GM21528 (cell line): ENCODE measurements at regions not wholly inside any gene's neighbourhood (a gene's known extent, or its start where the extent isn't known, plus 50 kb on each side); places are given as distances from the start of the nearest gene placed in this dataset.

Experiments used
- ATAC-seq: cut with Tn5 transposase; IDR thresholded peaks from one replicate; pipeline ENCODE4 v1.9.1; 2021; ENCODE audit warnings: mild to moderate bottlenecking, moderate library complexity; ENCODE audit not compliant: unreplicated experiment, low FRiP score

- no peak for ATAC-seq
Observed at GRCh38 chr9:78932849-78933627, 636.1 kb downstream of the PSAT1 start.

GRCh38 chr9:78934880-78935279 is 636.9 kb upstream of the TLE4 start:
- ATAC-seq: no peak

GRCh38 chr9:78938821-78939220 is 632.9 kb upstream of the TLE4 start:
- ATAC-seq: no peak

DNA sequence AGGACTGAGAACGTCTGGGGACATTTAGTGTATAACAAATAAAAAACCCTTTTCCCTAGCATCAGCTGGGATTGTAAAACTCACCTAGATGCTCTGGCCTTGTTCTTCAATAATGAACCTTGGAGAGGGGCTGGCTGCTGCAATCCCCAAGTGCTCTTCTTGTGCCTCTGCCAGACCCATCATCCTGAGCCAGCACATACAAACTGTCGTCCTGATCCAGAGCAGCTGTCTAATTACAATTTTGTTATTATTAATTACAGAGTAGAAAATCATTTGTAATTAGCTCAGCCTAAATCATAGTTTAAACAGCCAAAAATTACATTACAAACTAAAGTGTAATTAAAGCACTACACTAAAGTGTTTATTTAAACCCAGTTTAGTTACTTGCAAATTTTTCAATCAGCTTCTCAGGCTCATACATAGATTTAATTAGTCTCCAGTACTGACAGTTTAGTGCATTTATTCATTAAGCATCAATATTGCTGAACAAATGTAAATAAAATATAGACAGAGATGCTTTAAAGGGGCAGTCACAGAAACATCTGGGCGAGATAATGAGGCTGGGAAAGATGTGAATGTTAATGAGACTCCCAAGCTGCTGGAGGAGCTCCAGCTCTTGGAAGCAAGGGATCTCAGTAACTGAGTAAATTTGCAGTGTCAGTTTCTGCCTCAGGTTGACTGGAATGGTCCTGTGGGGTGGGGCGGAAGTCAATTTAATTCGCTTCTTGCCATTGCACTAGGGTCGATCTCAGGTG is 632.3 kb upstream of the TLE4 start:
- ATAC-seq: no peak

- no peak for ATAC-seq
Observed at GRCh38 chr9:78940121-78940855, 631.5 kb upstream of the TLE4 start.

GRCh38 chr9:78954286-78954685 is 617.5 kb upstream of the TLE4 start:
- no peak for ATAC-seq

- ATAC-seq: no peak
Observed at GRCh38 chr9:78958892-78959291, 612.9 kb upstream of the TLE4 start.

GRCh38 chr9:78962156-78962555 is 609.6 kb upstream of the TLE4 start:
- no peak for ATAC-seq

GRCh38 chr9:78963911-78964310 is 607.9 kb upstream of the TLE4 start:
- no peak for ATAC-seq

DNA sequence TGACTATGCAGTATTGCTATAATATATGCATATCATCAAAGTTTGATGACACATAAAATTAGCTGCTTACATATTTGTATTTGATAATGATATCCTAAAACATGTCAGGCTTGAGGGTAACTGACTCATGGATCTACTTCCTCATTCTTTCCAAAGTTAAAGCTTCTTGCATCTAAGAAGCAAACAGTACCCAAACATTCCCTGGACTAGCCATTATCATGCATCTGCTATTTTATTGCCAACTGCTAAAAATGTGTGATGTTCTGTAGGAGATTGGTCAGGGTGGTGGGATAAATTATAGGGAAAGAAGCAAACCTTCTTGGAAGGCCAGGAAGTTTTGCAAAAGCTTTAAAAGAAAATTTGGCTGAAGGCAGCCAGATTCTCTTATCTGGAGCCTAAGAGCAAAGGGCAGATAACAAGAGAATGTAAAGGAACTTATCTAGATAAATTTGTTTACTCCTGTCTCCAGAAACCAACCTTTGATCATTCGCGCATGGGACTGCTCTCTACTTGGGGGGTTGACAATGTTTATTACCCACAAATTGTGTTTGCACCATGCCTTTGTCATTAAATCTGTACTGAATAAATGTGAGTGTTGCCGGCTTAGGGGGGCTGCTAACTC is 604.1 kb upstream of the TLE4 start:
- ATAC-seq: no peak

- no peak for ATAC-seq
Observed at GRCh38 chr9:78970375-78970774, 601.4 kb upstream of the TLE4 start.

GRCh38 chr9:78971540-78971939 is 600.2 kb upstream of the TLE4 start:
- no peak for ATAC-seq

DNA sequence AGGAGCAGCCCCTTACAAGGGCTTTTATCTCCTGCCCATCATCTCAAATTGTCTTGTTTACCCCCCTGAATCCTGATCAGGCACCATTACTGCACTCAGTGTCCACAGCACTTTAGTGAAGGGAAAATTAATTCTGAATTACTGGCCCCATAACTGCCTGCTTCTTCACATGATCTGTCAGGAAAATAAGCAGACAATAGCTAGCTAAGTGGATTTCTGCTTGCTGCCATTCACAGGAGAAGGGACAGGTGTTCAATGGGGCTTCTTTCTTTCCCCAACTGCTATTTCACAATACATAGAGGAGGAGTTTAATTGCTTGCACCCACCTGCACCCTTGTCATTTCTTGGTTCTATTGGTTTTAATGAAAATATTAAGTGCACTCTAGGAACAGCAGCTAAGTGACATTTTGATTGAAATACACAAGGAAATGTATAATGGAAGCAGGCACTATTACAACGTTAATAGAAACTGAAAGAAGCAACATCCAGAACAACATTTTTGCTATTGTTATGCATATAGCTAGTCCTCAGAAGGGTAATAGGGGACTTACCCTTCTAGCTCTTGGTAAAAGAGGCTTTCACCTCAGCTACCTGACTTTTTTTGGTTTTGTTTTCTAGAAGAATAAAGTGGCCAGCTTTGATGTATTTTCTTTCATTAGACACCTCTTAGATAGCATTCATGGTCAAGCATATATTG is 599.3 kb upstream of the TLE4 start:
- ATAC-seq: no peak

DNA sequence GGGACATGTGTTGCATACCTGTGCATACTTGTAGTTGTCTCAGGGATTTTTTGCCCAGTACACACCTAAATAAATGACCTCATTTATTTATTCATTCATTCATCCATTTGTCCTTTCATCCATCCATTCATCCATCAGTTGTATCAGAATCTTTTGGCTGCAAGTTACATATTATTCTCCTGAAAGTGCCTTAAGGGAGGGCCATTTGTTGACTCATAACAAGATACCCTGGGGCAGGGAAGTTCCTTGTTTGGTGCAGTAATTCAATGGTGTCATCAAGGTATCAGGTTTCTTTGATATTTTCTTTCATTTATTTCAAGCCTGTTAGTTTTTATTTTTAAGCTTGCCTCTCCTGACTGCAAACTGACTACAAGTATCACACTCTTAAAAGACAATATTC is 597.9 kb upstream of the TLE4 start:
- no peak for ATAC-seq

DNA sequence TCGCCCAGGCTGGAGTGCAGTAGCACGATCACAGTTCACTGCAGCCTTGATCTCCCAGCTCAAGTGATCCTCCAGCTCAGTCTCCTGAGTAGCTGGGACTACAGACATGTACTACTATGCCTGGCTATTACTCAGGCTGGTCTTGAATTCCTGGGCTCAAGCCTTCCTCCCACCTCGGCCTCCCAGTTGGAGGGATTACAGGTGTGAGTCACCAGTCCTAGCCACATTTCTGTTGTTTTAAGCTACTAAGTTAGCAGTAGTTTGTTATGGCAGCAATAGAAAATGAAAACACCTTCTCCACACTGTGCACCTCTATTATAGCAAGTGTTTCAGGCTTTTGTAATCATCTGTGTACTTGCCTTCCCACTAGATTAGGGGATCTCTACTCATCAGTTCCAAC is 588.9 kb upstream of the TLE4 start:
- ATAC-seq: no peak

GRCh38 chr9:78985084-78985738 is 586.6 kb upstream of the TLE4 start:
- ATAC-seq: no peak

DNA sequence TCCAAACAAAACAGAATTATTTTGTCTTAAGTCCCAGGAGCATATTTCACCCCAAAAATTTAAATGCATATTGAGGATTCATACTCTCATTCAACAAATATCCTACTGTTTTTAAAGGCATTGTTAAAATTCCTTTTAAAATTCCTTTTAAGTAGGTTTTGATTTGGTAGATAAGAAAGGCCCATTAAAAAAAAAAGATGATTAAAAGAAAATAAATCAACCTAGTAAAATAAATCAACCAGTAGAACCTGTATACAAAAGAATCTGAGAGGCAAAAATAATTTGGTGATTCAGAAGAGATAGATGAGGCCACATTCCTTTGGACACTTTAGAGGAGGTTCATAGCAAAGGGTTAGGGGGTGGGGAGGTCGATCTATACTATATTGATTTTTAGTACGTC is 585.3 kb upstream of the TLE4 start:
- ATAC-seq: no peak

GRCh38 chr9:78989031-78989658 is 582.6 kb upstream of the TLE4 start:
- no peak for ATAC-seq

DNA sequence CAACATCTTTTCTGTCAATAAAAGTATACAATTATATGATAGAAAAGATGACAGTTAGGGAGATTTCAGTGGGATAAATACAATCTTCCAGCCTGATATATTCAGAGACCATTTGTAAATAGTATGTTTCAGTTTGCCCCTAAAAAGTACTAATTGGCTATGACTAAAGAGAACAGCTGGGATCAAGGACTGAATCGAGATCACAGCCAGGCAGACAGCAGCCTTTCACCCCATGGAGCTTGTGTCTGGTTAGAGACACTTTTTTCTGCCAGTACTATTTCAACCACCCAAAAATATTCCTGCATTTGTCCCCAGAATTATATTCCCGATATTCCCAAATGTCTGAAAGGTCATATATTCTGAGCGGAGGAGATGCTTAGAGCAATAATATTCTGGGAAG is 577.3 kb upstream of the TLE4 start:
- ATAC-seq: no peak
